ENCODE measurements at regions not wholly inside any gene's neighbourhood (a gene's known extent, or its start where the extent isn't known, plus 50 kb on each side); places are given as distances from the start of the nearest gene placed in this dataset.

- no peak for FAIRE-seq
- DNase-seq (ENCODE audit: low spot score) = no peak
Observed at GRCh38 chr5:91691592-91691991, 308.5 kb upstream of the ARRDC3 start.

- FAIRE-seq = no peak
- no peak for DNase-seq (ENCODE audit: low spot score)
Observed at GRCh38 chr5:91690921-91691320, 307.8 kb upstream of the ARRDC3 start.

- DNase-seq (ENCODE audit: low spot score) (no peak), FAIRE-seq (no peak)
Observed at GRCh38 chr5:91687430-91687829, 304.3 kb upstream of the ARRDC3 start.

GRCh38 chr5:91684625-91685024 is 301.5 kb upstream of the ARRDC3 start:
- no peak for FAIRE-seq

GRCh38 chr5:91670563-91670962 is 287.4 kb upstream of the ARRDC3 start:
- FAIRE-seq = no peak
- no peak for DNase-seq (ENCODE audit: low spot score)

More at GRCh38 chr5:91684625-91685024, 301.5 kb upstream of the ARRDC3 start:
- DNase-seq (ENCODE audit: low spot score) = no peak

- FAIRE-seq = no peak
Observed at GRCh38 chr5:91670122-91670521, 287.0 kb upstream of the ARRDC3 start.

DNA sequence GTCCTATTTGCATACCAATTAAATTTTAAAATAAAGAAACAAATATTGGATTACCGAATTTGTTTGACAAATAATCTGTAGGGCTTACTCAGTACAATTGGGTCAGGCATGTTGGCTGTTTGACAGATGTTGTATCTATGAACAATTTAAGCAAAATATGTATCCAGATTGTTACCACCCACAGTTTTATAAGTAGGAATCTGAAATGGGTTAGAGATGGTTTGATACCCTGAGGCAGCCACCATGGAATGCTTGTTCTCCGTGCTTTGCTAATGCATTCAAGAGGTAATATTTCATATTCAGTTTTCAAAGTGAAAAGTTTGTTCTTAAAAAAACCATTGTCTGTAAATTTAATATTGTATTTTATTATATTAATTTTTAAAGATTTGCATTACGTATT is 285.1 kb upstream of the ARRDC3 start:
- no peak for DNase-seq (ENCODE audit: low spot score)
- FAIRE-seq = no peak

More at GRCh38 chr5:91670122-91670521, 287.0 kb upstream of the ARRDC3 start:
- no peak for DNase-seq (ENCODE audit: low spot score)

DNA sequence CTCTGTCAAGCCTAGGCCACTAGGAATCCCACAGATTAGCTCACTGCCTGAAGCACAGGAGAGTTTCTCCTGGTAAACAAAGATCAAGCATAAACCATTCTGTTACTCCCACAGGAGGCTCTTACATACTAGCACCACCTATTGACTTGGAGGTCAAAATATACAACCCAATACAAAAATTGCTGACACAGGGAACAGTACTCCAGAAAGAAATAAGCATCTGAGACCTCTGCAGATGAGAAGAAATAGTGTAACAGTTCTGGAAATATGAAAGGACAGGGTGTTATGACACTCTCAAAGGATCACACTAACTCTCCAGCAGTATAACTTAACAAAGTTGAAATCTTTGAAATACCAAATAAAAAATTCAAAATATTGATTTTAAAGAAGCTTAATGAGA is 269.6 kb upstream of the ARRDC3 start:
- DNase-seq (ENCODE audit: low spot score) (no peak), FAIRE-seq (no peak)

DNA sequence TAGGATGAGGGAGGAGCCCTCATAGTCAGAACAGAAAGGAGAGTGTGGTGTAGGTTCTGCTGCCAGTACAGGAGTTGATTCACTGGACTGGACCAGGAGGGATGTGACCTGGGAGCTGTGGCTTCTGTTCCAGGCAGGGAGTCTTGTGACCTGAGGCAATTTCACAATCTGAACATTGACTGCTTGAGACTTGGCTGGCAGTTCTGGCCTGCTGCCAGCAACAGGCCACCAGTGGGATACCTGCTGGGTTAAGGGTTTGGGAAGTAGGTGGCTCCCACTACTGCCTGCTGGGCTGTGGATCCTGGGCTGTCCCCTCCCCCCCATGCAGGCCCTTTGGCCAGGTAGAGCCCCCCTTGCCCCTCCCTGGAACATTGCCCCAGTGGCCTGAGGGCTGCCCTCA is 268.6 kb upstream of the ARRDC3 start:
- DNase-seq (ENCODE audit: low spot score) (no peak), FAIRE-seq (no peak)

- DNase-seq (ENCODE audit: low spot score) = no peak
- no peak for FAIRE-seq
Observed at GRCh38 chr5:91645347-91645746, 262.2 kb upstream of the ARRDC3 start.

DNA sequence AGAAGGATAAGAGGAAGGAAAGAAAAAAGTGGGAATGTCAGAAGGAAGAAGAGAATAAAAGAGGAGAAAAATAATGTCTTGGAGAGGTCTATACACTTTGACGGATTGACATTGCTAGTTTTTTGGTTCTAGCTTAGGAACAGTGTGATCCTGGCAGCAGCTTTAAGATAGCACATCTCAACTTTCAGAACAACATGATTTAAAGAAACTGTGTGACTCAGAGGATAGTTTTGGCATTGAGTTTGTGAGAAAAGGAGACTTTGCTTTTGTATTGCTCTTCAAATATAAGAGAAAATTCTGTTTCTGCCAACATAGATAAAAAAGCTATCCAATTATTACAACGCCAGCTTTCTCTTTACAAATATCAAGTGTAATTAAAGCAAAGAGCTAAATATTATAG is 260.7 kb upstream of the ARRDC3 start:
- DNase-seq (ENCODE audit: low spot score) (no peak), FAIRE-seq (no peak)

- no peak for DNase-seq (ENCODE audit: low spot score)
- no peak for FAIRE-seq
Observed at GRCh38 chr5:91642581-91642980, 259.5 kb upstream of the ARRDC3 start.

GRCh38 chr5:91641730-91642350 is 258.7 kb upstream of the ARRDC3 start:
- FAIRE-seq (peak; percentile 14), DNase-seq (ENCODE audit: low spot score) (peak; percentile 13)

DNA sequence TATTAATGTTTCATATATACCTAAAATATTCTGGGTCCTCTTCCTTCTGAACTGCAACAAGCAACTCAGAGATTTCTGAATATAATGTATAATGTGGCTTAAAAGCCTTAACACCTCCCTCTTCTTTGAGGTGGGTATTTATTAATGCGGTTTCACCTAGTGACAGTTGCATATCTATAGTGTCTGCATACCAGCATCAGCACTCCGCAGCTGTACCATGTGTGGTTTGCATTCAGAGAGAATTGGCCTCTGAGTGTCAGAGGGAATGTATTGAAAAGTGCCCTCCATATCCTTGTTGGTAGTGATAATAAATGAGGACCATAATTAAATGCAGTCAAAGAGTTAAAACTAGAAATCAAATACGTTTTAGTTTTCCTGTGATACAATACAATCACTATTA is 256.6 kb upstream of the ARRDC3 start:
- FAIRE-seq (no peak), DNase-seq (ENCODE audit: low spot score) (no peak)

DNA sequence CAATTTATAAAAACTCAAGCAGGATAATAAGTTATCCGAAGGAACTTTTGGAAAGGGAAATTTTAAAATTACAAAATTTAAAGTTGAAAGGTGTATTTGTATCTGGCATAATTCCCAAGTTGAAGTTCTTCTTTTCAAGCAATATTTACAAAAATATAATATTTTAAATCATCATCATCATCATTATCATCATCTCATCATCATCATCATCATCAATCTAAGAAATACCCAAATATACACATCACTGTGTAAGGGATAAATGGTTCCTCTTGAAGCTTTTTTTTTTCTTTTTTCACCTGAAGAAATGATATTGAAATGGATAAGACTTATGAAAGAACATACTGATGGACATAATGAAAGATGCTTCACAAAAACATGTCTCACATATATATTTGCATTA is 254.9 kb upstream of the ARRDC3 start:
- DNase-seq (ENCODE audit: low spot score) (no peak), FAIRE-seq (no peak)

DNA sequence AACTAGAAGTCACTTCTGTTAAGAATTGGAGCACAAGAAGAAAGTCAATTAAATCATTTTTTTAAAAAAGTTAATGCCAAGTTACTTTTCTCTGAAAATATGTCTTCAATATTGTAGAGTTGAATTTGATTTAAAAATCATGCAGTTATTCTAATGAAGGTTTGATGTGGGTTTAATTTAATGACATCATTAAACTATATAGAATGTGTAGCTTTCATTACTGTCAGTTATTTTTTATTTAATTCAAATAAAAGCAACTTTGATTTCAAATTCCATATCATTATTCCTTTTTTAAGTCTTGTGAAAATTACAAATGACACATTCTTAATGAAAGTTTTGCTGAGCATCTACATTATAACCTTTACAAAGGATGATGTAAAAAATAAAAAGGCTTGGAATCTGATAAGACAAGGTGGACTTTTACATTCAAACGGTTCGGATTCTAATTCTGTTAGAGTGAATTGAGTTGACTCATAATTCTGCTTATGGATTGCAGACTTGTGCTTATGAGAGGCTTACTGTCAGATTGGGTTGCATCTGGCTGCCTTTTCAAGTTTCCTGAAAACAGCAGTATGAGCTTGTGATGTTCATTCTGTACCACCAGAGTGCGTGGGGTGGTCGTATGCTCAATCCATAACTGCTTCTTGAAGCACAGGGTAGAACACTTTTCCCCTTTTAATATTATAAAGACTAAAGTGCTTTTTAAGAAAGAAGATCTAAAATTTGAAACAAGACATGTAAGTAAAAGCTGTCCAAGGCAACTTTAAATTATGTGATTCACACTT is 253.0 kb upstream of the ARRDC3 start:
- no peak for FAIRE-seq
- DNase-seq (ENCODE audit: low spot score) = no peak

DNA sequence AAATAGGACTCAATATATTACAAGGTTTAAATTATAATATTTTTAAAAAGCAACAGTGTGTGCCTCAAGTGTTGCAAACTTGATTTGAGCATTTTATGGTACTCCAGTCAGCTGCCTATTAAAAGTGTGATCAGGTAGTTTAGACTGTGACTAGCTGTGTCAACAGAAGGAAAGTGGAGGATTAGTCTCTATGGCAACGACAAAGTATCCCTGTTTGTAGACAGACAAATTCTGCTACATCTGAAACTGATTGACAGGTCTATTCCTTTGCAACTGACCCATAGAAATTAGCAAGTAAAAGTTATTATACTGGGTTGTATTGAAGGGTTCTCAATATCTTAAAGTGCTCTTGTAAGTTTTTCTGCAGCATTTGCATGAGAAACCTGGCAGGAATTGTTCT is 249.8 kb upstream of the ARRDC3 start:
- no peak for DNase-seq (ENCODE audit: low spot score)
- no peak for FAIRE-seq

DNA sequence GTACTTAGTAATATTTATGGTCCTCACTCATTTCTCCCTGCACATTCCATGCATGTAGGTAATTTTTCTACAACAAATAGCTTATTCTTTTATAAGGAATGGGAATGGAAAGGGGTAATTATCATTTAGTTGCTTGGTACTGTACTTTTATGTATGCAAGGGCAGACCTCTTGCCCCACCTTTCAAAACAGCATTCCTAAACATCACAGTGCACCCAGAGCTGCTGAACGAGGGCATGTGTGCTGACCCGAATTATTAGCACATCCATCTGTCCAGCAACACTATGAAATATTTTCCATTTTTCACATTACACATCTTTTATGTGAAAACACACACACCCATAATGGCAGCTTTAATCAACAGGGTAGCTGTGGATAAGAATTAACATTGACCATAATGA is 228.6 kb upstream of the ARRDC3 start:
- DNase-seq (ENCODE audit: low spot score) (no peak), FAIRE-seq (no peak)

DNA sequence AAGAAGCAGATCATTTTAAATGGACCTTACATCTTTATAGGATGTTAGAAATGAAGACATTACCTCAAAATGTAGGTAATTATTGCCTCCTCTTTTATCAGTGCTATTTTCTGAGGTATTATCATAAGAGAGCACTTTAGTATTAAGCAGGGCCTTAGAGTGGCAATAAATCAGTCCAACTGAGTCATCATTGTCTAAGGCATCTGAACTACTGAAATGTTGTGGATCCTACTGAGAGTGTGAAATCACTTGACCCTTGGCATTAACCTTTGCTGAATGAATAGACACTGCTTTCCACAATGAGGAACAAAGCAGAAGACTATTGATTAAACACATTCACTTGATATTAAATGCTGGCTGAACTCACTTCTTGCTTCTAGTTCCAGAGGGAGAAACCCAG is 224.6 kb upstream of the ARRDC3 start:
- FAIRE-seq (no peak), DNase-seq (ENCODE audit: low spot score) (no peak)

DNA sequence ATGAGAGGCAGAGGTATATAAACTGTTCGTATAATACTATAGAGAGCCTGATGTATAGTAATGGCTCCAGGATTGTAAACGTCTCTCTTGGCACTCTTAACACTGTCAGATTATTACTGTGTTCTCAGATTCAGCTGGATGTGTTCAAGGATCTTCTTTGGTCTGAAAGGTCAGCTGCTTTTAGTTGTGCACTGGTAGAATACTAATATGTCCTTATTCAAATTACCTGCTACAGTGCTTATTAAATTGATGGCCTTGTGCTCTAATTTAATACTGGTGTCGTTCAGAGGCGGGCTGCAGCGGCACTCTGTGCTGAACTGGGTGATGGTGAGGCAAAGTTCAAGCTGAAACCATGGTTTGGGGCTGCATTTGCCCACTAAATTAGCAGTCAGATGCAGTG is 216.7 kb upstream of the ARRDC3 start:
- DNase-seq (ENCODE audit: low spot score) (no peak), FAIRE-seq (no peak)

DNA sequence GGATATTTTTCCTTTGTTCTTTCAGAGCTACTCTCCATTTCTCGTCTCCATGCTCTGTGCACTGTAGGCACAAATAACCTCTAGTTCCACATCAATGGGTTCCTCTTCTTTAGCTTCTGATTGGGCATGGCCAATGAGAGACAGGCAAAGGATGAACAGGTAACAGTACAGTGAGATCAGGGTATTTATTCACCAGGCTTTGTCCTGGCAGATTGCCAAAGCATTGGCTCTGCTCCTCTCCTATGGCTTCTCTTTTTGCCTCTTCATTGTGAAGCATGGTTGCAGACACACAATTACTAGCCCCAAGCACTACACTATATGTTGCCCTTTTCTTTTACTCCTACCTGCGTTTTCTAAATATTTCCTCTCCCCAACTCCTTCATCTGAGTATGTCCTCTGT is 215.1 kb upstream of the ARRDC3 start:
- FAIRE-seq (no peak), DNase-seq (ENCODE audit: low spot score) (no peak)

- DNase-seq (ENCODE audit: low spot score) (no peak), FAIRE-seq (no peak)
Observed at GRCh38 chr5:91595424-91595823, 212.3 kb upstream of the ARRDC3 start.

GRCh38 chr5:91591076-91591475 is 208.0 kb upstream of the ARRDC3 start:
- FAIRE-seq (no peak), DNase-seq (ENCODE audit: low spot score) (no peak)

All from RCC 7860 (cell line).